Kidney epithelial cell (primary cell): ENCODE measurements at regions not wholly inside any gene's neighbourhood (a gene's known extent, or its start where the extent isn't known, plus 50 kb on each side); places are given as distances from the start of the nearest gene placed in this dataset.
A peak's percentile ranks its signal among the peaks of the same experiment; 100 is the strongest.
"Not testable (repeated sequence)": the region's sequence is repeated elsewhere in the genome, so short reads cannot be mapped to it uniquely, and the experiment has no call there.

Source experiments
- DNase-seq: peaks from one replicate; pipeline ENCODE4 v3.0.0-alpha.2; 2010; ENCODE audit warnings: low read depth
- H3K27me3 ChIP-seq: 2 replicates; pipeline ENCODE4 v1.6.0; 2011; ENCODE audit warnings: low read length; ENCODE audit not compliant: control insufficient read depth, insufficient read depth
- H3K36me3 ChIP-seq: 2 replicates; pipeline ENCODE4 v1.5.1; 2011; ENCODE audit warnings: low read length; ENCODE audit not compliant: control insufficient read depth, insufficient read depth
- H3K4me3 ChIP-seq: 2 replicates; pipeline ENCODE4 v1.5.1; 2011; ENCODE audit warnings: low read depth, mild to moderate bottlenecking, control low read depth, low read length

GRCh38 chr11:3583476-3583875 lies 58.3 kb downstream of the ART5 start:
- H3K4me3 ChIP-seq, H3K27me3 ChIP-seq, H3K36me3 ChIP-seq, DNase-seq: not testable (repeated sequence)

GRCh38 chr11:3581389-3581725 lies 60.4 kb downstream of the ART5 start:
- DNase-seq, H3K36me3 ChIP-seq, H3K27me3 ChIP-seq, H3K4me3 ChIP-seq: not testable (repeated sequence)

DNA sequence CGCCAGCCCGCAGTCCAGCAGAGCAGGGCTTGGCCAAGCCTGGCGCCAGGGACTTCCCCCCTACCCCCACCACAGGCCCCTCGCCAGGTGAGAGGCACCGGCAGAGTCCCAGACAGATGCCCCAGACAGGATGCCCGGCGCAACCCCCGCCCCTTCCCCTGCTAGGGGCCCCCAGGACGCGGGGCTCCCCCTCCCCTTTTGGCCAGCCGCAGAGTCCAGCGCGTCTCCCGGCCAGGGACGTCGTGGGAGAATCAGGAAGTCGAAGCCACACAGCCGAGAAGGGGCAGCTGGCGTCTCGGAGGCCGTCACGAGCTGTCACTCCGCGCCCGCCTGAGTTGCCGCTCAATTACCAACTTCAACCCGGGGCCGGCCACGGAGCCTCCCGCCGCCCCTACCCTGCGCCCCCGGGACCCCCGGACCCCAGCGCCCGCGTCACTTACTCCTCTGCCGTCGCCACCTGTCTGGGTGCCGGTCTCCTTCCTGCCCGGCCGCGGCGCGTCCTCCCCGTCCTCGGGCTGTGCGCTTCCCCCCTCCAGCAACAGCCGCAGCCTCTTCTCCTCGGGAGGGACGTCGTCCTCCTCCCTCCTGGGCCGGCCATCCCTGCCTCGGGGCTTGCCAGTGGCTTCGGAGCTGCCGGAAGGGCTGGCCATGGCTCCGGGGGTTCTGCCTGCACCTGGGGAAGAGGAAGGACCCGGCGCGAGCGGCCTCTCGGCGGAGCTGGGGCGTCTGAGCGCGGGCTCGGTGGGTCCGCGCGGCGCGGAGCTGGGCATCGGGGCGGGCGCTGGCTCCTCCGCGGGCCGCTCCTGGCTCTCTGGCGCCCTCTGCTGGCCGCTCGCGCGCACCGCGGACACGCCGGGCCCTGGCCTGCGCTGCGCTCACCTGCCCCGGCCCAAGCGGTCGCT lies 61.1 kb downstream of the ART5 start:
- peak overlapping the region; percentile 23 for H3K4me3 ChIP-seq

GRCh38 chr11:3579600-3580459 lies 62.0 kb downstream of the ART5 start:
- not testable (repeated sequence) for H3K36me3 ChIP-seq, DNase-seq, H3K4me3 ChIP-seq
- peaks cover 11% of the 10 kb centered on the region for H3K27me3 ChIP-seq

More for the DNA sequence above, 61.1 kb downstream of the ART5 start:
- H3K36me3 ChIP-seq, DNase-seq: not testable (repeated sequence)
- H3K27me3 ChIP-seq = peaks cover 11% of the 10 kb centered on the region

GRCh38 chr11:3576066-3576604 lies 65.7 kb downstream of the ART5 start:
- not testable (repeated sequence) for DNase-seq, H3K4me3 ChIP-seq, H3K36me3 ChIP-seq
- H3K27me3 ChIP-seq = peaks cover 11% of the 10 kb centered on the region

DNA sequence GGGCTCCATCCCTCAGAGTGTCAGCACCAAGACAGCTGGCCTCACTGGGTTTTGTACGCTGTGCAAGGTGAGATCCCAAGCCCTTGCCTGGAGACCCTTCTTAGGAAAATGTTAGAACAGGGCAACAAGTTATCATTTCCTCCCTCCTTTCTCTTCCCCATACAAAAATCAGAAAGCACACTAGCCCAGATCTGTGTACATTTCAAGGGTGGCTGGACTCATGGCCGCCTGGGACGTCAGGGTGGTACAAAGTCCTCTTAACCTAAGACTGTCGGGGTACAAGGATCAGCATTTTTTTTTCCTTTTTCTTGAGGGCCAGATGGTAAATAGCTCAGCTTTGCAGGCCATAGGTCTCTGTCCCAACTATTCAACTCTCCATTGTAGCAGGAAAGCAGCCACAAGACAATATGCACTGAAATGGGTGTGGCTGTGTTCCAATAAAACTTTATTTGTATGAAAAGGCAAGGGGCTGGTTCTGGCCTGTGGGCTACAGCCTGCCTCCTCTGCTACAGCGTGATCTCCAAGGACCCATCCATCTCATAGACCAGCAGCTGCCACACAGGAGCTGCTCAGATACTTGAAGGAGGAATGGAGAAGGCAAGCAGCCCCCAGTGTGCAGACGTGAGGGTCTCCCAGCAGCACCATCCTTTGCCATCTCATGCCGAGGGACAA lies 68.7 kb downstream of the ART5 start:
- H3K4me3 ChIP-seq, H3K36me3 ChIP-seq, H3K27me3 ChIP-seq, DNase-seq: not testable (repeated sequence)

- H3K27me3 ChIP-seq, DNase-seq: not testable (repeated sequence)
Measured at GRCh38 chr11:3571752-3572151, 70.0 kb downstream of the ART5 start.

GRCh38 chr11:3565838-3566237 lies 76.0 kb downstream of the ART5 start:
- not testable (repeated sequence) for H3K36me3 ChIP-seq, H3K27me3 ChIP-seq, DNase-seq, H3K4me3 ChIP-seq

More at GRCh38 chr11:3571752-3572151, 70.0 kb downstream of the ART5 start:
- H3K4me3 ChIP-seq, H3K36me3 ChIP-seq: not testable (repeated sequence)

DNA sequence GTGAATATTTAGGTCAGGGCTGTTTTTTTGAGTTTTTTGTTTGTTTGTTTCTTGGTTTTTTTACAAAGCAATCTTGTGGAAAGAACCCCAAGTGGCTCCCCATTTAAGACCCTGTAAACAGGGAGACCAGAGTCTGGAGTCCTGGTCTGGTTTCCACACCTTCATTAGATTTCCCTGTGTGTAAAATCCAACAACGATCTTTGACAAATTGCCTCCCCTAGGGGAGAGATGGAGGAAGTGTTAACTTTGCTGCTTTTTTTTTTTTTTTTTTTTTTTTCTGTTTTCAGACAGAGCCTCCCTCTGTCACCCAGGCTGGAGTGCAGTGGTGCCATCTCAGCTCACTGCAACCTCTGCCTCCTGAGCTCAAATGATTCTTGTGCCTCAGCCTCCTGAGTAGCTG lies 77.4 kb downstream of the ART5 start:
- H3K36me3 ChIP-seq, H3K4me3 ChIP-seq, DNase-seq, H3K27me3 ChIP-seq: not testable (repeated sequence)

GRCh38 chr11:3554621-3555020 lies 87.2 kb downstream of the ART5 start:
- DNase-seq, H3K36me3 ChIP-seq, H3K27me3 ChIP-seq, H3K4me3 ChIP-seq: not testable (repeated sequence)

- H3K27me3 ChIP-seq, DNase-seq, H3K4me3 ChIP-seq, H3K36me3 ChIP-seq: not testable (repeated sequence)
Measured at GRCh38 chr11:3544990-3545389, 96.8 kb downstream of the ART5 start.

GRCh38 chr11:3538220-3538619 lies 103.6 kb downstream of the ART5 start:
- not testable (repeated sequence) for H3K27me3 ChIP-seq, H3K4me3 ChIP-seq, H3K36me3 ChIP-seq, DNase-seq

DNA sequence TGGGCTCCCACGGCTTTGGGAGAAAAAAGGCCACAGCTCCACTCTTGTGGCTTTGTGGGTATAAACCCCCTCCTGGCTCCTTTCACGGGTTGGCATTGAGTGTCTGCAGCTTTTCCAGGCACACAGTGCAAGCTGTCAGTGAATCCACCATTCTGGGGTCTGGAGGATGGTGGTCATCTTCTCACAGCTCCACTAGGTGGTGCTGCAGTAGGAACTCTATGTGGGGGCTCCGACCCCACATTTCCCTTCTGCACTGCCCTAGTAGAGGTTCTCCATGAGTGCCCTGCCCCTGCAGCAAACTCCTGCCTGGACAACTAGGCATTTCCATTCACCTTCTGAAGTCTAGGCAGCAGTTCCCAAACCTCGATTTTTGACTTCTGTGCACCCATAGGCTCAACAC lies 104.5 kb downstream of the ART5 start:
- not testable (repeated sequence) for H3K27me3 ChIP-seq, H3K36me3 ChIP-seq, H3K4me3 ChIP-seq, DNase-seq

DNA sequence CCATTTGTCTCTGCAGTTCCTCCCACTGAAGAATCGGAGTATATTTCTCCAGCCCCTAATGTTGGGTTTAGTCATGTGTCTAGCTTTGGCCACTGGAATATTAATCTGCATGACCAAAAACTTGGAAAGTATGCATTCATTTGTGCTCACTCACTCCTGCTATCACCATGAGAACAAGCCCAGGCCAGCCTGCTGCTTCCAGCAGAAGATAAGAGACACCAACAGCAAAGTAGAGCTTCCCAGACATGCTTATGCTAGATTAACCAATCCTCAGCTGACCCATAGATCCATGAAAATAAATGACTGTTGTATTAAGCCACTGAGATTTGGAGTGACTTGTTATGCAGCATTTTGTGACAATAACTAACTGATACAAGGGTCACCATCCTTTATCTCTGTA lies 108.8 kb downstream of the ART5 start:
- H3K27me3 ChIP-seq, H3K4me3 ChIP-seq, H3K36me3 ChIP-seq, DNase-seq: not testable (repeated sequence)
